22Rv1 (cell line): ENCODE measurements at regions not wholly inside any gene's neighbourhood (a gene's known extent, or its start where the extent isn't known, plus 50 kb on each side); places are given as distances from the start of the nearest gene placed in this dataset.
"Not testable (repeated sequence)": the region's sequence is repeated elsewhere in the genome, so short reads cannot be mapped to it uniquely, and the experiment has no call there.

ENCODE experiments used
- H3K27ac ChIP-seq: fragments of 450-650 bp; 2 replicates; pipeline ENCODE4 v1.5.1; 2017
- CTCF ChIP-seq: fragments of 450-650 bp; IDR thresholded peaks from 2 replicates; pipeline ENCODE4 v1.5.1; 2017; ENCODE audit warnings: mild to moderate bottlenecking
- ZFX ChIP-seq: fragments of 450-650 bp; IDR thresholded peaks from 2 replicates; pipeline ENCODE4 v1.6.1; 2017; ENCODE audit warnings: antibody characterized with exemption, borderline replicate concordance

GRCh38 chr1:115447672-115448071 lies 109.6 kb upstream of the NGF start:
- TF ChIP-seq ZFX (no peak), CTCF (no peak)
- H3K27ac ChIP-seq, result no peak overlapping the region

GRCh38 chr1:115445090-115445489 lies 107.0 kb upstream of the NGF start:
- no peak overlapping the region for H3K27ac ChIP-seq
- TF ChIP-seq CTCF, result no peak

GRCh38 chr1:115440733-115441132 lies 102.7 kb upstream of the NGF start:
- H3K27ac ChIP-seq, result no peak overlapping the region
- no peak for TF ChIP-seq CTCF
- TF ChIP-seq ZFX, result no peak

- not testable (repeated sequence) for H3K27ac ChIP-seq
Observed at GRCh38 chr1:115439520-115439919, 101.5 kb upstream of the NGF start.

- no peak overlapping the region for H3K27ac ChIP-seq
- no peak for TF ChIP-seq ZFX
- no peak for TF ChIP-seq CTCF
Observed at GRCh38 chr1:115437196-115437595, 99.1 kb upstream of the NGF start.

GRCh38 chr1:115436596-115436995 lies 98.5 kb upstream of the NGF start:
- TF ChIP-seq CTCF (no peak), ZFX (no peak)
- no peak overlapping the region for H3K27ac ChIP-seq

- H3K27ac ChIP-seq, result no peak overlapping the region
- no peak for TF ChIP-seq ZFX
- no peak for TF ChIP-seq CTCF
Observed at GRCh38 chr1:115433483-115433882, 95.4 kb upstream of the NGF start.

- TF ChIP-seq ZFX, result no peak
- no peak for TF ChIP-seq CTCF
- H3K27ac ChIP-seq, result no peak overlapping the region
Observed at GRCh38 chr1:115432061-115432460, 94.0 kb upstream of the NGF start.
